GM12878 (cell line): ENCODE measurements at regions not wholly inside any gene's neighbourhood (a gene's known extent, or its start where the extent isn't known, plus 50 kb on each side); places are given as distances from the start of the nearest gene placed in this dataset.

Experiments
- ATAC-seq: fragments of 200-7000 bp; cut with Tn5 transposase; 3 replicates; pipeline ENCODE4 v1.9.1; 2020; ENCODE audit warnings: mild to moderate bottlenecking, moderate library complexity
- BruUV-seq: library from RNA; stranded (reverse); fragments of 400-500 nt; replicated peaks from 2 replicates; lab custom pipeline; 2021; lab: Mats Ljungman, UMichigan
- CTCF ChIA-PET: fragments of 300-600 bp; sonication (Branson Sonifier 250); formaldehyde crosslinking; extraction: SDS; loops from one replicate; lab custom pipeline; 2021; ENCODE audit warnings: inconsistent platforms; lab: Yijun Ruan, JAX
- POLR2A ChIA-PET: fragments of 350-600 bp; formaldehyde crosslinking; extraction: SDS; loops from one replicate; lab custom pipeline; 2021; ENCODE audit warnings: inconsistent platforms; lab: Charles Lee
- RAD21 ChIA-PET: fragments of 300-600 bp; sonication (Branson Sonifier 250); formaldehyde crosslinking; loops from one replicate; lab custom pipeline; 2023; ENCODE audit warnings: antibody characterized with exemption; ENCODE audit not compliant: unreplicated experiment; lab: Charles Lee
- SMC1A ChIA-PET: fragments of 300-600 bp; sonication (Branson Sonifier 250); formaldehyde crosslinking; loops from one replicate; lab custom pipeline; 2023; ENCODE audit not compliant: unreplicated experiment, uncharacterized antibody; lab: Charles Lee
- DNase-seq: peaks from one replicate; pipeline ENCODE4 v3.0.0-alpha.2; 2011; ENCODE audit warnings: low read depth, low spot score
- FAIRE-seq: peaks from 3 replicates; lab custom pipeline; 2011; peaks lifted over from hg19 to GRCh38; lab: Jason Lieb, UNC
- H2AFZ ChIP-seq: 2 replicates; pipeline ENCODE4 v1.6.0; 2011; ENCODE audit warnings: low read depth, low read length, control low read depth; ENCODE audit not compliant: control insufficient read depth
- H3K27ac ChIP-seq: 2 replicates; pipeline ENCODE4 v1.5.1; 2011; ENCODE audit warnings: control low read depth; ENCODE audit not compliant: control insufficient read depth, insufficient read depth
- H3K27me3 ChIP-seq, 2 experiments: replicated peaks in 1 of 2; 2 replicates each; pipeline versions ENCODE4 v1.6.0 to v1.6.1; 2011; ENCODE audit warnings: low read length in 1 of 2; ENCODE audit not compliant: control insufficient read depth in 2 of 2, insufficient read depth in 2 of 2
- H3K36me3 ChIP-seq, 2 experiments: 2 replicates each; pipeline ENCODE4 v1.5.1; 2011; ENCODE audit warnings: low read length in 1 of 2; ENCODE audit not compliant: control insufficient read depth in 2 of 2, insufficient read depth in 2 of 2
- H3K4me1 ChIP-seq: 2 replicates; pipeline ENCODE4 v1.6.1; 2011; ENCODE audit warnings: mild to moderate bottlenecking, low read length, moderate library complexity, mixed read lengths; ENCODE audit not compliant: control insufficient read depth, insufficient read depth
- H3K4me2 ChIP-seq: 2 replicates; pipeline ENCODE4 v1.6.0; 2011; ENCODE audit warnings: control low read depth; ENCODE audit not compliant: control insufficient read depth, insufficient read depth
- H3K4me3 ChIP-seq: fragments of 200-600 bp; sonication (generic); 2 replicates; pipeline ENCODE4 v1.5.1; 2016
- H3K79me2 ChIP-seq: 2 replicates; pipeline ENCODE4 v1.6.0; 2011; ENCODE audit warnings: low read length; ENCODE audit not compliant: control insufficient read depth, insufficient read depth
- H3K9ac ChIP-seq: 2 replicates; pipeline ENCODE4 v1.8.0; 2011; ENCODE audit warnings: low read length, control low read depth, mixed read lengths; ENCODE audit not compliant: control insufficient read depth, insufficient read depth
- H3K9me3 ChIP-seq: replicated peaks from 3 replicates; pipeline ENCODE4 v1.5.1; 2011; ENCODE audit warnings: mild to moderate bottlenecking, low read length; ENCODE audit not compliant: control insufficient read depth, insufficient read depth
- H4K20me1 ChIP-seq: 2 replicates; pipeline ENCODE4 v1.6.0; 2011; ENCODE audit not compliant: control insufficient read depth, insufficient read depth
- NKRF ChIP-seq: fragments of 450-650 bp; conservative IDR thresholded peaks from 2 replicates; pipeline ENCODE4 v1.6.1; 2017; ENCODE audit warnings: mild to moderate bottlenecking, moderate library complexity
- PKNOX1 ChIP-seq: fragments of 450-650 bp; IDR thresholded peaks from 2 replicates; pipeline ENCODE4 v1.6.1; 2016; ENCODE audit warnings: mild to moderate bottlenecking
- PRDM15 ChIP-seq: fragments of 450-650 bp; formaldehyde crosslinking; IDR thresholded peaks from 2 replicates; pipeline ENCODE4 v1.4.0; 2020; ENCODE audit warnings: mild to moderate bottlenecking, moderate library complexity
- WGBS: methylation state at CpG from one replicate; pipeline ENCODE4 v1.1.6; 2016; ENCODE audit warnings: low lambda C conversion rate; ENCODE audit not compliant: insufficient replicate concordance, insufficient coverage; ENCODE audit errors: missing lambda C conversion rate; 5-methylcytosine and 5-hydroxymethylcytosine counted together
- in situ Hi-C: fragments of 300-500 bp; cut with MboI; formaldehyde crosslinking; loops from 9 replicates; pipeline ENCODE4 v1.14.3; 2018; ENCODE audit warnings: mixed read lengths
- intact Hi-C: fragments of 100-400 bp; cut with micrococcal nuclease; formaldehyde crosslinking; loops from one replicate; pipeline ENCODE4 v1.14.2; 2022; ENCODE audit not compliant: unreplicated experiment
- TF ChIP-seq, protein P1 (sequence below): fragments of 450-650 bp; IDR thresholded peaks from 2 replicates; pipeline ENCODE4 v1.6.1; 2016; ENCODE audit warnings: mild to moderate bottlenecking, moderate library complexity, borderline replicate concordance

- H3K9ac ChIP-seq: no peak overlapping the region
- H3K27ac ChIP-seq: no peak overlapping the region
- no TSS peak for BruUV-seq
- H2AFZ ChIP-seq: no peak overlapping the region
- H4K20me1 ChIP-seq: no peaks in the 10 kb centered on the region
- H3K4me2 ChIP-seq: no peak overlapping the region
- WGBS: 0% methylated on average over 2 of the region's 2 CpGs
- H3K79me2 ChIP-seq: no peaks in the 10 kb centered on the region
- no peaks in the 10 kb centered on the region for H3K36me3 ChIP-seq
- ChIA-PET CTCF (no interaction called here), SMC1A (no interaction called here), POLR2A (no interaction called here), RAD21 (interaction anchor here (1.8 kb wide), 1 partner anchor 122 kb away, joined by 5 read pairs; no protein-coding TSS in a partner anchor)
- intact Hi-C loops (no loop called here), in situ Hi-C loops (no loop called here)
- no peaks in the 10 kb centered on the region for H3K9me3 ChIP-seq
- H3K4me1 ChIP-seq: no peaks in the 10 kb centered on the region
- no peaks in the 10 kb centered on the region for H3K27me3 ChIP-seq
- no peak for FAIRE-seq
- peak; percentile 70 for ATAC-seq
- no peak overlapping the region for H3K4me3 ChIP-seq
- no peak for TF ChIP-seq NKRF
- TF ChIP-seq PKNOX1: no peak
- no peak for DNase-seq
Measured at GRCh38 chr3:78398401-78398800, 1358.5 kb downstream of the ROBO2 start.

- no peak for DNase-seq
- WGBS: 0% methylated on average over 1 of the region's 1 CpG
- intact Hi-C loops (no loop called here), in situ Hi-C loops (no loop called here)
- H3K27ac ChIP-seq: no peak overlapping the region
- H3K27me3 ChIP-seq: no peaks in the 10 kb centered on the region
- no peak for FAIRE-seq
- no peaks in the 10 kb centered on the region for H3K9me3 ChIP-seq
- no peaks in the 10 kb centered on the region for H3K36me3 ChIP-seq
- no peaks in the 10 kb centered on the region for H4K20me1 ChIP-seq
- ATAC-seq: no peak
- no TSS peak for BruUV-seq
- H3K4me2 ChIP-seq: no peak overlapping the region
- no peak overlapping the region for H2AFZ ChIP-seq
- ChIA-PET SMC1A (no interaction called here), POLR2A (no interaction called here), CTCF (no interaction called here), RAD21 (no interaction called here)
- no peaks in the 10 kb centered on the region for H3K4me1 ChIP-seq
- no peak overlapping the region for H3K4me3 ChIP-seq
- no peaks in the 10 kb centered on the region for H3K79me2 ChIP-seq
- H3K9ac ChIP-seq: no peak overlapping the region
- TF ChIP-seq, protein P1, sequence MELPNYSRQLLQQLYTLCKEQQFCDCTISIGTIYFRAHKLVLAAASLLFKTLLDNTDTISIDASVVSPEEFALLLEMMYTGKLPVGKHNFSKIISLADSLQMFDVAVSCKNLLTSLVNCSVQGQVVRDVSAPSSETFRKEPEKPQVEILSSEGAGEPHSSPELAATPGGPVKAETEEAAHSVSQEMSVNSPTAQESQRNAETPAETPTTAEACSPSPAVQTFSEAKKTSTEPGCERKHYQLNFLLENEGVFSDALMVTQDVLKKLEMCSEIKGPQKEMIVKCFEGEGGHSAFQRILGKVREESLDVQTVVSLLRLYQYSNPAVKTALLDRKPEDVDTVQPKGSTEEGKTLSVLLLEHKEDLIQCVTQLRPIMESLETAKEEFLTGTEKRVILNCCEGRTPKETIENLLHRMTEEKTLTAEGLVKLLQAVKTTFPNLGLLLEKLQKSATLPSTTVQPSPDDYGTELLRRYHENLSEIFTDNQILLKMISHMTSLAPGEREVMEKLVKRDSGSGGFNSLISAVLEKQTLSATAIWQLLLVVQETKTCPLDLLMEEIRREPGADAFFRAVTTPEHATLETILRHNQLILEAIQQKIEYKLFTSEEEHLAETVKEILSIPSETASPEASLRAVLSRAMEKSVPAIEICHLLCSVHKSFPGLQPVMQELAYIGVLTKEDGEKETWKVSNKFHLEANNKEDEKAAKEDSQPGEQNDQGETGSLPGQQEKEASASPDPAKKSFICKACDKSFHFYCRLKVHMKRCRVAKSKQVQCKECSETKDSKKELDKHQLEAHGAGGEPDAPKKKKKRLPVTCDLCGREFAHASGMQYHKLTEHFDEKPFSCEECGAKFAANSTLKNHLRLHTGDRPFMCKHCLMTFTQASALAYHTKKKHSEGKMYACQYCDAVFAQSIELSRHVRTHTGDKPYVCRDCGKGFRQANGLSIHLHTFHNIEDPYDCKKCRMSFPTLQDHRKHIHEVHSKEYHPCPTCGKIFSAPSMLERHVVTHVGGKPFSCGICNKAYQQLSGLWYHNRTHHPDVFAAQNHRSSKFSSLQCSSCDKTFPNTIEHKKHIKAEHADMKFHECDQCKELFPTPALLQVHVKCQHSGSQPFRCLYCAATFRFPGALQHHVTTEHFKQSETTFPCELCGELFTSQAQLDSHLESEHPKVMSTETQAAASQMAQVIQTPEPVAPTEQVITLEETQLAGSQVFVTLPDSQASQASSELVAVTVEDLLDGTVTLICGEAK: no peak
- no peak for TF ChIP-seq PRDM15 (CRISPR knock-in tag)
Measured at GRCh38 chr3:78402720-78403119, 1362.8 kb downstream of the ROBO2 start.
